ENCODE measurements at regions not wholly inside any gene's neighbourhood (a gene's known extent, or its start where the extent isn't known, plus 50 kb on each side); places are given as distances from the start of the nearest gene placed in this dataset.

DNA sequence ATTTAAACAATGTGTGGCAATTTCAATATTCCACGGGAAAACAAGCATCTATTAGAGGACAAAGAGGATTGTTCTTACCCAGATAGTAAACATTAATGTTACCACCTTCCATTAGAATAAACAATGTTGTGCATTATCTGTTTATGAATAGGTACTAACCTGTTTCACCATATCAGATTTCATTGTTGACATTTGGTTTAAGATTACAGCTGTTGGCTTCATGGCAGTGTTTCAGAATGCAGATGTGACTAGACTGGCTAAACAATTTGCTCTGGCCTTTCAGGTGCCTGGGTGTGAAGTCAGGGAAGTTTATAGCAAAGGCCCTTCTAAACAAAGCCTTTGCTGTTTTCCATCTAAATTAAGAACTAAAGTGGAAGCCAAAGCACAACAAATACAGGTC is 464.7 kb upstream of the FAM47C start:
- no peaks in the 10 kb centered on the region for H3K36me3 ChIP-seq
- H3K27me3 ChIP-seq: no peaks in the 10 kb centered on the region
- no peak overlapping the region for H3K27ac ChIP-seq
- no peak overlapping the region for H3K4me3 ChIP-seq
- TF ChIP-seq, protein P1, sequence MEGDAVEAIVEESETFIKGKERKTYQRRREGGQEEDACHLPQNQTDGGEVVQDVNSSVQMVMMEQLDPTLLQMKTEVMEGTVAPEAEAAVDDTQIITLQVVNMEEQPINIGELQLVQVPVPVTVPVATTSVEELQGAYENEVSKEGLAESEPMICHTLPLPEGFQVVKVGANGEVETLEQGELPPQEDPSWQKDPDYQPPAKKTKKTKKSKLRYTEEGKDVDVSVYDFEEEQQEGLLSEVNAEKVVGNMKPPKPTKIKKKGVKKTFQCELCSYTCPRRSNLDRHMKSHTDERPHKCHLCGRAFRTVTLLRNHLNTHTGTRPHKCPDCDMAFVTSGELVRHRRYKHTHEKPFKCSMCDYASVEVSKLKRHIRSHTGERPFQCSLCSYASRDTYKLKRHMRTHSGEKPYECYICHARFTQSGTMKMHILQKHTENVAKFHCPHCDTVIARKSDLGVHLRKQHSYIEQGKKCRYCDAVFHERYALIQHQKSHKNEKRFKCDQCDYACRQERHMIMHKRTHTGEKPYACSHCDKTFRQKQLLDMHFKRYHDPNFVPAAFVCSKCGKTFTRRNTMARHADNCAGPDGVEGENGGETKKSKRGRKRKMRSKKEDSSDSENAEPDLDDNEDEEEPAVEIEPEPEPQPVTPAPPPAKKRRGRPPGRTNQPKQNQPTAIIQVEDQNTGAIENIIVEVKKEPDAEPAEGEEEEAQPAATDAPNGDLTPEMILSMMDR (IDR thresholded peaks at IDR 0.05; ENCODE audit: low read depth, low read length): no peak
- H3K4me1 ChIP-seq (ENCODE audit: low read depth): no peaks in the 10 kb centered on the region
- no peaks in the 10 kb centered on the region for H3K9me3 ChIP-seq (ENCODE audit: low read depth)
- no peak for DNase-seq (ENCODE audit: low read depth in 1 of 2, low spot score in 1 of 2)

DNA sequence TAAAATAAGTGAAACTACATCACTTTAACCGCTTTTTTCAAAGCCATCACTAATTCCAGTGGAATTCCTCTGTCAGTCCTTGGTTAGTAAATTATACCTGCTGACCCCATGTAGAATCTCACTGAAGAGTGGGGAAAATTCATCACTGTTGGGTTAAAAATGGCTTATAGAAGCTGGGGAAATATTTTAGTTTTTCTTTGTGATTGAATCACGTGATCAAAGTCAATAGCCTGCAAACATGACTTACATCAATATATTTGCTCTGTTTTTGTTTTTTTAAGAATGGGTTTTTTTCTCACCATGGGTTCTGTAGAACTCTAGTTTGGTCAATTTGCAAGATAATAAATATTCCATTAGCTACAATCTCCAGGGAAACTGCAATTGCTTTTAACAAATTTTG is 445.2 kb upstream of the FAM47C start:
- Histone ChIP-seq H3K27ac (no peak overlapping the region), H3K36me3 (no peaks in the 10 kb centered on the region), H3K4me1 (ENCODE audit: low read depth) (no peaks in the 10 kb centered on the region), H3K27me3 (no peaks in the 10 kb centered on the region), H3K9me3 (ENCODE audit: low read depth) (no peaks in the 10 kb centered on the region), H3K4me3 (no peak overlapping the region)
- DNase-seq (ENCODE audit: low read depth in 1 of 2, low spot score in 1 of 2): no peak
- TF ChIP-seq, protein P1 (IDR thresholded peaks at IDR 0.05; ENCODE audit: low read depth, low read length): no peak

DNA sequence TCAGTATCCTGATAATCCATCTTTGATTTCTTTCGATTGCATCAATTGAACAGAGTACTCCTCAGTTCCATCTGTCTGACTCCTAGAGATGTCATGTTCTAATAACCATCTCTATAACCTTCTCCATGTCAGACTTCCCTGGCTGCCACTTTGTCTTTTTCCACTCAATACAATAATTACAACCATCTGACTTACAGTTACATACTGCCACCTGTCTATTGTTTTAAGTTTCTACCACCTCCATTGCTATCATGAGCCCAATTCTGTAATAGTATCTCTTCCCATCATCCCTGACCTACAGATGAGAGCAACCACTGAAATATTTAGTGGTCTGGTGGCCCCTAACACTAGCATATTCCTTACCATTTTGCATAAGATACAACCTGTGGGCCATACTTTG is 439.2 kb upstream of the FAM47C start:
- H3K36me3 ChIP-seq: no peaks in the 10 kb centered on the region
- H3K4me1 ChIP-seq (ENCODE audit: low read depth): no peaks in the 10 kb centered on the region
- H3K27me3 ChIP-seq: no peaks in the 10 kb centered on the region
- no peak overlapping the region for H3K27ac ChIP-seq
- H3K4me3 ChIP-seq: no peak overlapping the region
- TF ChIP-seq, protein P1 (IDR thresholded peaks at IDR 0.05; ENCODE audit: low read depth, low read length): no peak
- H3K9me3 ChIP-seq (ENCODE audit: low read depth): no peaks in the 10 kb centered on the region
- no peak for DNase-seq (ENCODE audit: low read depth in 1 of 2, low spot score in 1 of 2)

DNA sequence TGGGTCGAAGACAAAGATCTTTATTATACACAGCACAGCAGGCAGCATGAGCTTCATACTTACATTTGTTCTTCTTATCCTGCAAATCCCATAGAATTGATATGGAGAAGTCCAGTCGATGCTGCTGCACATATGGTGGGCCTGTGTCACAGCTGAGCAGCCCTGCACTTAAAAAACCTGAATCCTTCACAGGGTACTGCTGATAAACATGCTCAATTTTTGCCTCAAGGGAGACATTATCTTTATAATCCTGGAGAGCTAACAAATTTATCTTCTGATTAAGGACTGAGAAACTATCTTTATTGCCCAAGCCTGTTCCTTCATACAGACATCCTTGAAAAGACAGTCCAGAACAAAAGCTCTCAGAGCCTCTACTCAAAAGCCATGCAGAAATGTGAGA is 434.4 kb upstream of the FAM47C start:
- Histone ChIP-seq H3K36me3 (no peaks in the 10 kb centered on the region), H3K4me3 (no peak overlapping the region), H3K27me3 (no peaks in the 10 kb centered on the region), H3K4me1 (ENCODE audit: low read depth) (no peaks in the 10 kb centered on the region), H3K27ac (no peak overlapping the region), H3K9me3 (ENCODE audit: low read depth) (no peaks in the 10 kb centered on the region)
- TF ChIP-seq, protein P1 (IDR thresholded peaks at IDR 0.05; ENCODE audit: low read depth, low read length): no peak
- DNase-seq (ENCODE audit: low read depth in 1 of 2, low spot score in 1 of 2): no peak

DNA sequence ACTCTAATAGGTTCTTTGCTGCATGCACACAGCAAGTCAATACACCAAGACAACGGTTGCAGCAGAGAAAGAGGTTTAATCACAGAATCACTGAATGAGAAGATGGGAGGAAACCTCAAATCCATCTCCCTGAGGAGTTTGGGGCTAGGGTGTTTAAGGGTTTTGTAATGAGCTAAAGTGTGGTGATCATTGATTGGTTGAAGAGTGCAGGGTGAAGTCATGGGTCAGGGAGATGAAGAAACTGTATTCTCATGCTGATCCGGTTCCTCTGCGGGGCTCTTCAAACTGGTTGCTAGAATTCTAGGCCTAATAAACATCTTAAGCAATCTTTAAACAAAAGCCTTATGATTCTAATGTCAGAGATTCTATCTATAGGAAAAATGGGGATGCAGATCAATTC is 432.5 kb upstream of the FAM47C start:
- no peak for DNase-seq (ENCODE audit: low read depth in 1 of 2, low spot score in 1 of 2)
- Histone ChIP-seq H3K27me3 (no peaks in the 10 kb centered on the region), H3K4me3 (no peak overlapping the region), H3K27ac (no peak overlapping the region), H3K9me3 (ENCODE audit: low read depth) (no peaks in the 10 kb centered on the region), H3K36me3 (no peaks in the 10 kb centered on the region), H3K4me1 (ENCODE audit: low read depth) (no peaks in the 10 kb centered on the region)
- TF ChIP-seq, protein P1 (IDR thresholded peaks at IDR 0.05; ENCODE audit: low read depth, low read length): no peak

DNA sequence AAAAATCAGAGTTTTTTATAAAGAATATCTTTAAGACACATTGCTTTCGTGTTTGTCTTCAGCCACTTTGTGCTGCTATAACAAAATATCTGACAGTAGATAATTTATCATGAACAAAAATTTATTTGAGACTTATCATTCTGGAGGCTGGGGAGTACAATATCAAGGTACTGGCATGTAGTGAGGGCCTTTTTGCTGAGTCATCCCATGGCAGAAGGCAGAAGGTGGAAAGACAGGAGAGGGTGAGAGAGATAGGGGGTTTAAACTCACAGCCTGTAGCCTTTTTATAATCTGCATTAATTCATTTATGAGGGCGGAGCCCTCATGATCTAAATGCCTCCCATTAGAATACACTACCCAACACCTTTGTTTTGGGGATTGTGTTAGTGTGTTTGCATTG is 431.2 kb upstream of the FAM47C start:
- Histone ChIP-seq H3K4me1 (ENCODE audit: low read depth) (no peaks in the 10 kb centered on the region), H3K9me3 (ENCODE audit: low read depth) (no peaks in the 10 kb centered on the region), H3K36me3 (no peaks in the 10 kb centered on the region), H3K4me3 (no peak overlapping the region), H3K27me3 (no peaks in the 10 kb centered on the region), H3K27ac (no peak overlapping the region)
- TF ChIP-seq, protein P1 (IDR thresholded peaks at IDR 0.05; ENCODE audit: low read depth, low read length): no peak
- DNase-seq (ENCODE audit: low read depth in 1 of 2, low spot score in 1 of 2): no peak

Measured in cardiac muscle cell (in vitro differentiated cells and primary cell).